C4-2B (cell line): ENCODE measurements at regions not wholly inside any gene's neighbourhood (a gene's known extent, or its start where the extent isn't known, plus 50 kb on each side); places are given as distances from the start of the nearest gene placed in this dataset.

Experiments used
- ZFX ChIP-seq: fragments of 450-650 bp; IDR thresholded peaks from 2 replicates; pipeline ENCODE4 v1.6.1; 2017
- TF ChIP-seq, protein P1 (sequence below): fragments of 450-650 bp; conservative IDR thresholded peaks from 2 replicates; pipeline ENCODE4 v1.5.1; 2017; ENCODE audit warnings: mild to moderate bottlenecking

DNA sequence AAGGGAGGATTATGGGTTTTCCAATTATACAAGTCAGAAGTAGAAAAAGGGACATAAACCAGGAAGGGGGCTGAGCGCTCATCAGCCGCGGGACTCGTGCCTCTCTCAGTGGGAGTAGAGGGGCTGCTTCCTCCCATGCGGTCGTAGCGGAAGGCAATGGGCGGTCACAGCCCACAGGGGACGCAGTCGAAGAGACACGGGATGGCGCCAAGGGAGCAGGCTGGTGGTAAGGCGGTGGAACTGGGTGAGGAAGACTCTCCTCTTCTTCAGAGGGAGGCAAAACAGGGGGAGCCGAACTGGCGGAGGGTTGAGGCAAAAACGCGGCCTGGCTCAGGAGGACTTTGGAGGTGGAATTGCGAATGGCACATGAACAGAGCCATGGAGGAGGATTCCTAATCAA lies 677.7 kb downstream of the TMEM121 start:
- TF ChIP-seq, protein P1, sequence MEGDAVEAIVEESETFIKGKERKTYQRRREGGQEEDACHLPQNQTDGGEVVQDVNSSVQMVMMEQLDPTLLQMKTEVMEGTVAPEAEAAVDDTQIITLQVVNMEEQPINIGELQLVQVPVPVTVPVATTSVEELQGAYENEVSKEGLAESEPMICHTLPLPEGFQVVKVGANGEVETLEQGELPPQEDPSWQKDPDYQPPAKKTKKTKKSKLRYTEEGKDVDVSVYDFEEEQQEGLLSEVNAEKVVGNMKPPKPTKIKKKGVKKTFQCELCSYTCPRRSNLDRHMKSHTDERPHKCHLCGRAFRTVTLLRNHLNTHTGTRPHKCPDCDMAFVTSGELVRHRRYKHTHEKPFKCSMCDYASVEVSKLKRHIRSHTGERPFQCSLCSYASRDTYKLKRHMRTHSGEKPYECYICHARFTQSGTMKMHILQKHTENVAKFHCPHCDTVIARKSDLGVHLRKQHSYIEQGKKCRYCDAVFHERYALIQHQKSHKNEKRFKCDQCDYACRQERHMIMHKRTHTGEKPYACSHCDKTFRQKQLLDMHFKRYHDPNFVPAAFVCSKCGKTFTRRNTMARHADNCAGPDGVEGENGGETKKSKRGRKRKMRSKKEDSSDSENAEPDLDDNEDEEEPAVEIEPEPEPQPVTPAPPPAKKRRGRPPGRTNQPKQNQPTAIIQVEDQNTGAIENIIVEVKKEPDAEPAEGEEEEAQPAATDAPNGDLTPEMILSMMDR = no peak
- TF ChIP-seq ZFX = no peak
